IMR-90 (cell line): ENCODE measurements at regions not wholly inside any gene's neighbourhood (a gene's known extent, or its start where the extent isn't known, plus 50 kb on each side); places are given as distances from the start of the nearest gene placed in this dataset.

Experiments used
- ATAC-seq: fragments of 200-7000 bp; cut with Tn5 transposase; 2 replicates; pipeline ENCODE4 v1.9.1; 2020; ENCODE audit warnings: low read depth, mild to moderate bottlenecking, moderate library complexity
- BruUV-seq: library from RNA; stranded (reverse); fragments of 400-500 nt; replicated peaks from 2 replicates; lab custom pipeline; 2021; lab: Mats Ljungman, UMichigan
- CTCF ChIA-PET: fragments of 300-600 bp; formaldehyde crosslinking; extraction: SDS; loops from one replicate; lab custom pipeline; 2021; ENCODE audit warnings: antibody characterized with exemption; lab: Yijun Ruan, JAX
- POLR2A ChIA-PET: fragments of 300-600 bp; sonication (Branson Sonifier 250); formaldehyde crosslinking; loops from one replicate; lab custom pipeline; 2022; ENCODE audit warnings: antibody characterized with exemption; ENCODE audit not compliant: unreplicated experiment; lab: Charles Lee
- DNase-seq: peaks from one replicate; pipeline ENCODE4 v3.0.0; 2013
- H2AFZ ChIP-seq: replicated peaks from 2 replicates; pipeline ENCODE3; 2013; ENCODE audit warnings: low read length, mild to moderate bottlenecking; ENCODE audit not compliant: poor library complexity
- H2AK5ac ChIP-seq: 2 replicates; pipeline ENCODE4 v1.6.1; 2013; ENCODE audit warnings: low read depth, low read length, inconsistent platforms
- H2AK9ac ChIP-seq: replicated peaks from 2 replicates; pipeline ENCODE3; 2013; ENCODE audit warnings: mild to moderate bottlenecking, low read depth, low read length, moderate library complexity; ENCODE audit not compliant: poor library complexity
- H2BK120ac ChIP-seq: 2 replicates; pipeline ENCODE4 v1.6.1; 2013; ENCODE audit warnings: low read depth, low read length, inconsistent platforms
- H2BK15ac ChIP-seq: 3 replicates; pipeline ENCODE4 v1.6.1; 2013; ENCODE audit warnings: low read depth, low read length, inconsistent platforms
- H2BK20ac ChIP-seq: 2 replicates; pipeline ENCODE4 v1.6.1; 2013; ENCODE audit warnings: low read depth, mild to moderate bottlenecking, inconsistent platforms, low read length, moderate library complexity
- H2BK5ac ChIP-seq: 2 replicates; pipeline ENCODE4 v1.6.1; 2013; ENCODE audit warnings: mild to moderate bottlenecking, low read depth, low read length, inconsistent platforms; ENCODE audit not compliant: poor library complexity, severe bottlenecking
- H3K14ac ChIP-seq: replicated peaks from 2 replicates; pipeline ENCODE4 v1.6.1; 2013; ENCODE audit warnings: low read depth, low read length, inconsistent platforms
- H3K18ac ChIP-seq: 2 replicates; pipeline ENCODE4 v1.6.1; 2013; ENCODE audit warnings: low read depth, low read length, control low read depth
- H3K23ac ChIP-seq: 2 replicates; pipeline ENCODE4 v1.6.1; 2013; ENCODE audit warnings: low read depth, low read length, inconsistent platforms
- H3K27ac ChIP-seq: 2 replicates; pipeline ENCODE4 v1.5.1; 2013; ENCODE audit warnings: mild to moderate bottlenecking, control low read depth, low read length; ENCODE audit not compliant: insufficient read depth
- H3K27me3 ChIP-seq: 2 replicates; pipeline ENCODE4 v1.6.1; 2013; ENCODE audit warnings: low read length; ENCODE audit not compliant: control insufficient read depth, insufficient read depth
- H3K36me3 ChIP-seq: 2 replicates; pipeline ENCODE4 v1.6.1; 2013; ENCODE audit warnings: low read length, mixed read lengths; ENCODE audit not compliant: control insufficient read depth, insufficient read depth
- H3K4ac ChIP-seq: 2 replicates; pipeline ENCODE4 v1.6.1; 2013; ENCODE audit warnings: low read depth, low read length, inconsistent platforms
- H3K4me1 ChIP-seq: 2 replicates; pipeline ENCODE4 v1.6.1; 2013; ENCODE audit warnings: low read length, mixed read lengths; ENCODE audit not compliant: control insufficient read depth, insufficient read depth
- H3K4me2 ChIP-seq: 2 replicates; pipeline ENCODE4 v1.6.1; 2013; ENCODE audit warnings: low read depth, mild to moderate bottlenecking, control low read depth, low read length, moderate library complexity
- H3K4me3 ChIP-seq: 2 replicates; pipeline ENCODE4 v1.5.1; 2013; ENCODE audit warnings: low read depth, mild to moderate bottlenecking, control low read depth, low read length, moderate library complexity; ENCODE audit not compliant: insufficient read depth
- H3K56ac ChIP-seq: 2 replicates; pipeline ENCODE4 v1.6.1; 2013; ENCODE audit warnings: low read length, inconsistent platforms; ENCODE audit not compliant: insufficient read depth; ENCODE audit errors: extremely low read depth
- H3K79me1 ChIP-seq, 2 experiments: 2 replicates each; pipeline ENCODE4 v1.6.1; 2013; ENCODE audit warnings: low read length in 2 of 2, inconsistent platforms in 1 of 2, low read depth in 1 of 2
- H3K9ac ChIP-seq: 2 replicates; pipeline ENCODE4 v1.6.1; 2013; ENCODE audit warnings: low read depth, low read length, control low read depth
- H3K9me1 ChIP-seq: 2 replicates; pipeline ENCODE4 v1.6.1; 2013; ENCODE audit warnings: low read length, inconsistent platforms; ENCODE audit not compliant: insufficient read depth
- H3K9me3 ChIP-seq: 2 replicates; pipeline ENCODE4 v1.6.1; 2013; ENCODE audit warnings: low read length; ENCODE audit not compliant: control insufficient read depth, insufficient read depth
- H4K20me1 ChIP-seq: 2 replicates; pipeline ENCODE4 v1.6.1; 2013; ENCODE audit warnings: low read length, inconsistent platforms; ENCODE audit not compliant: insufficient read depth
- H4K5ac ChIP-seq: 2 replicates; pipeline ENCODE4 v1.6.1; 2013; ENCODE audit warnings: mild to moderate bottlenecking, low read depth, low read length, control low read depth
- H4K8ac ChIP-seq, 2 experiments: 2 replicates each; pipeline ENCODE4 v1.6.1; 2013; ENCODE audit warnings: low read depth in 2 of 2, low read length in 2 of 2, control low read depth in 1 of 2, inconsistent platforms in 1 of 2
- H4K91ac ChIP-seq: 2 replicates; pipeline ENCODE4 v1.6.1; 2013; ENCODE audit warnings: low read depth, low read length, inconsistent platforms; ENCODE audit not compliant: insufficient read depth
- BHLHE40 ChIP-seq: fragments of 150-350 bp; IDR thresholded peaks from 2 replicates; pipeline ENCODE4 v1.6.1; 2016; ENCODE audit warnings: mild to moderate bottlenecking, low read depth, low read length
- CEBPB ChIP-seq: IDR thresholded peaks from 2 replicates; pipeline ENCODE4 v1.6.1; 2012; ENCODE audit warnings: low read depth, low read length, improper control_type of control experiment
- CHD1 ChIP-seq: IDR thresholded peaks from 2 replicates; pipeline ENCODE4 v1.6.1; 2012; ENCODE audit warnings: low read depth, low read length, improper control_type of control experiment
- CTCF ChIP-seq: conservative IDR thresholded peaks from 2 replicates; pipeline ENCODE4 v1.5.1; 2012; ENCODE audit warnings: mild to moderate bottlenecking, low read depth, low read length, improper control_type of control experiment
- ELK1 ChIP-seq: fragments of 150-350 bp; IDR thresholded peaks from 2 replicates; pipeline ENCODE4 v1.6.1; 2016; ENCODE audit warnings: low read depth, mild to moderate bottlenecking, low read length, moderate library complexity, borderline replicate concordance
- FOS ChIP-seq: fragments of 150-350 bp; IDR thresholded peaks from 2 replicates; pipeline ENCODE4 v1.6.1; 2016; ENCODE audit warnings: low read depth, low read length
- MAFK ChIP-seq: IDR thresholded peaks from 2 replicates; pipeline ENCODE4 v1.6.1; 2012; ENCODE audit warnings: low read depth, low read length, improper control_type of control experiment
- MAZ ChIP-seq: IDR thresholded peaks from 2 replicates; pipeline ENCODE4 v1.6.1; 2012; ENCODE audit warnings: low read depth, mild to moderate bottlenecking, low read length, improper control_type of control experiment, moderate library complexity, borderline replicate concordance
- MXI1 ChIP-seq: IDR thresholded peaks from 2 replicates; pipeline ENCODE4 v1.6.1; 2012; ENCODE audit warnings: low read depth, mild to moderate bottlenecking, low read length, moderate library complexity, borderline replicate concordance
- NFE2L2 ChIP-seq: fragments of 150-350 bp; IDR thresholded peaks from 2 replicates; pipeline ENCODE4 v1.6.1; 2016; ENCODE audit warnings: low read depth, mild to moderate bottlenecking, low read length
- POLR2A ChIP-seq: IDR thresholded peaks from 2 replicates; pipeline ENCODE4 v1.6.1; 2012; ENCODE audit warnings: mild to moderate bottlenecking, low read depth, low read length
- RAD21 ChIP-seq: IDR thresholded peaks from 2 replicates; pipeline ENCODE4 v1.6.1; 2012; ENCODE audit warnings: low read length, improper control_type of control experiment
- RCOR1 ChIP-seq: IDR thresholded peaks from 2 replicates; pipeline ENCODE4 v1.6.1; 2012; ENCODE audit warnings: mild to moderate bottlenecking, low read length, improper control_type of control experiment; ENCODE audit not compliant: insufficient replicate concordance
- RFX5 ChIP-seq: IDR thresholded peaks from 2 replicates; pipeline ENCODE4 v1.8.0; 2012; ENCODE audit warnings: low read depth, mild to moderate bottlenecking, low read length, moderate library complexity
- SMC3 ChIP-seq: fragments of 150-350 bp; IDR thresholded peaks from 2 replicates; pipeline ENCODE4 v1.6.1; 2016; ENCODE audit warnings: low read depth, mild to moderate bottlenecking, antibody characterized with exemption, low read length, moderate library complexity
- USF2 ChIP-seq: fragments of 150-350 bp; IDR thresholded peaks from 2 replicates; pipeline ENCODE4 v1.6.1; 2017; ENCODE audit warnings: mild to moderate bottlenecking, antibody characterized with exemption, low read length, low read depth
- WGBS, 2 experiments: methylation state at CpG; one replicate each; pipeline versions ENCODE4 v1.1.5 to v1.1.7; 2013; ENCODE audit warnings: missing lambda C conversion rate in 2 of 2; ENCODE audit not compliant: insufficient read length in 1 of 2; ENCODE audit errors: extremely low coverage in 2 of 2; 5-methylcytosine and 5-hydroxymethylcytosine counted together
- dilution Hi-C: fragments of 300-500 bp; cut with HindIII; formaldehyde crosslinking; loops from one replicate; pipeline ENCODE4 v1.14.3; 2018; ENCODE audit warnings: low sequenced_read_pairs; ENCODE audit not compliant: unreplicated experiment
- in situ Hi-C: fragments of 300-500 bp; cut with MboI; formaldehyde crosslinking; loops from 3 replicates; pipeline ENCODE4 v1.14.3; 2019; ENCODE audit warnings: low sequenced_read_pairs, inconsistent platforms, mixed read lengths
- intact Hi-C: fragments of 100-400 bp; cut with micrococcal nuclease; formaldehyde crosslinking; loops from 2 replicates; pipeline ENCODE4 v1.10.0; 2022

GRCh38 chr5:4383102-4383501, 757.0 kb upstream of the ADAMTS16 start:
- H3K27ac ChIP-seq: no peak overlapping the region
- no peak overlapping the region for H3K14ac ChIP-seq
- H4K8ac ChIP-seq: no peak overlapping the region
- no peak overlapping the region for H2BK120ac ChIP-seq
- no peak overlapping the region for H2BK5ac ChIP-seq
- no CpG with 5 or more reads among the region's 4 CpGs for WGBS, 2 experiments
- DNase-seq (no peak), ATAC-seq (no peak)
- ChIA-PET POLR2A (no interaction called here), CTCF (no interaction called here)
- H3K9me3 ChIP-seq: peaks cover 11% of the 10 kb centered on the region
- H3K18ac ChIP-seq: no peak overlapping the region
- no peak overlapping the region for H3K4me3 ChIP-seq
- H3K9me1 ChIP-seq: no peaks in the 10 kb centered on the region
- no peaks in the 10 kb centered on the region for H3K79me1 ChIP-seq
- H2BK20ac ChIP-seq: no peak overlapping the region
- no peaks in the 10 kb centered on the region for H4K20me1 ChIP-seq
- no TSS peak for BruUV-seq
- TF ChIP-seq NFE2L2 (no peak), CEBPB (no peak), ELK1 (no peak), CHD1 (no peak), SMC3 (no peak), MAZ (no peak), CTCF (no peak), FOS (no peak), USF2 (no peak), MAFK (no peak), RCOR1 (no peak), POLR2A (no peak), RFX5 (no peak), RAD21 (no peak), BHLHE40 (no peak), MXI1 (no peak)
- no peak overlapping the region for H2BK15ac ChIP-seq
- H3K4me1 ChIP-seq: no peaks in the 10 kb centered on the region
- H3K27me3 ChIP-seq: no peaks in the 10 kb centered on the region
- no peaks in the 10 kb centered on the region for H3K36me3 ChIP-seq
- intact Hi-C loops: no loop called here
- dilution Hi-C loops: no loop called here
- no peak overlapping the region for H2AK9ac ChIP-seq
- no peak overlapping the region for H2AFZ ChIP-seq
- H2AK5ac ChIP-seq: no peak overlapping the region
- H3K23ac ChIP-seq: no peak overlapping the region
- H4K91ac ChIP-seq: no peak overlapping the region
- H4K5ac ChIP-seq: no peak overlapping the region
- no peak overlapping the region for H3K9ac ChIP-seq
- no peak overlapping the region for H3K56ac ChIP-seq
- in situ Hi-C loops: no loop called here
- H3K4ac ChIP-seq: no peak overlapping the region
- no peak overlapping the region for H3K4me2 ChIP-seq
